GM13977 (cell line): ENCODE measurements at regions not wholly inside any gene's neighbourhood (a gene's known extent, or its start where the extent isn't known, plus 50 kb on each side); places are given as distances from the start of the nearest gene placed in this dataset.

Experiments used
- DNase-seq: peaks from one replicate; pipeline ENCODE4 v3.0.0; 2012; ENCODE audit warnings: low spot score
- in situ Hi-C: fragments of 300-500 bp; cut with MboI; formaldehyde crosslinking; loops from one replicate; pipeline ENCODE4 v1.12.0; 2022; ENCODE audit warnings: low sequenced_read_pairs, low pct_unique_long_range_greater_than_20kb, mixed read lengths, inconsistent platforms; ENCODE audit not compliant: unreplicated experiment
- TF ChIP-seq, protein P1 (sequence below): IDR thresholded peaks from 2 replicates; pipeline ENCODE4 v1.5.1; 2012; ENCODE audit warnings: mild to moderate bottlenecking, control low read depth; ENCODE audit not compliant: insufficient read depth; ENCODE audit errors: extremely low read depth, missing control alignments

DNA sequence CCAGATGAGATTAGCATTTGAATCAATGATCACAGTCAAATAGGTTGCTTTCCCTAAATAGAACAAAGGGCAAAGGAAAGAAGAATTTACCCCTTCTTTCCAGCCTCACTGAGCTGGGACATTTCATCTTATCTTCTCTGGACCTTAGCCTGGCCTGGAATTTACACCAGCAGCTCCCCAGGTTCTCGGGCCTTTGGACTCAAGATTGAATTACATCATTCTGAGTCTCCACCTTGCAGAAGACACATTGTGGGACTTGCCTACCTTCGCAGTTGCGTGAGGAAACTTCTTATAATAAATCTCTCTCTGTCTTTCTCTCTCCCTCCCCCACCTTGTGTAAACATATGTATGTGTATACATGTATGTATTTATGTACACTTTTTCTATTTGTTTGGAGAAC, 732.4 kb downstream of the IPMK start:
- TF ChIP-seq, protein P1, sequence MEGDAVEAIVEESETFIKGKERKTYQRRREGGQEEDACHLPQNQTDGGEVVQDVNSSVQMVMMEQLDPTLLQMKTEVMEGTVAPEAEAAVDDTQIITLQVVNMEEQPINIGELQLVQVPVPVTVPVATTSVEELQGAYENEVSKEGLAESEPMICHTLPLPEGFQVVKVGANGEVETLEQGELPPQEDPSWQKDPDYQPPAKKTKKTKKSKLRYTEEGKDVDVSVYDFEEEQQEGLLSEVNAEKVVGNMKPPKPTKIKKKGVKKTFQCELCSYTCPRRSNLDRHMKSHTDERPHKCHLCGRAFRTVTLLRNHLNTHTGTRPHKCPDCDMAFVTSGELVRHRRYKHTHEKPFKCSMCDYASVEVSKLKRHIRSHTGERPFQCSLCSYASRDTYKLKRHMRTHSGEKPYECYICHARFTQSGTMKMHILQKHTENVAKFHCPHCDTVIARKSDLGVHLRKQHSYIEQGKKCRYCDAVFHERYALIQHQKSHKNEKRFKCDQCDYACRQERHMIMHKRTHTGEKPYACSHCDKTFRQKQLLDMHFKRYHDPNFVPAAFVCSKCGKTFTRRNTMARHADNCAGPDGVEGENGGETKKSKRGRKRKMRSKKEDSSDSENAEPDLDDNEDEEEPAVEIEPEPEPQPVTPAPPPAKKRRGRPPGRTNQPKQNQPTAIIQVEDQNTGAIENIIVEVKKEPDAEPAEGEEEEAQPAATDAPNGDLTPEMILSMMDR, result no peak
- in situ Hi-C loops, result no loop called here
- DNase-seq, result no peak

DNA sequence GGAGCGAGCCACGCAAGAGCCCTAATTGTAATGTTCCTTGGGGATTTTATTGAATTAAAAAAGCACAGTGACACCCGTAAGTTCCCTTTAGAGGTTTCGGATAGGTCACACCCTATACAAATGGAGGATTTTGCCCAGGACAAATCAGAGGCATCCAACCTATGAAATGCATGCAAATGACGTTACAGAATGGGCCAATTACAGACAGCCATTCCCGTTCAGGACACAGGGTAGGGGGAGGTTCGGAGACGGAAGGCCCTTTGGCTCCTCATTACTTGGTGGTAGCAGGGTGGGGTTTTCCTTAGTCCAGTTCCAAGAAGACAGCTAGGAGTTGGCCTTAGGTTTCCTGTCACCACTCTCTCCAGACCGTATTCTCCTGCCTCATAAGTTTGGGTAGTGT, 754.1 kb downstream of the IPMK start:
- no peak for DNase-seq
- in situ Hi-C loops, result no loop called here
- TF ChIP-seq, protein P1, result no peak

GRCh38 chr10:57507788-57508187, 759.9 kb downstream of the IPMK start:
- in situ Hi-C loops, result no loop called here
- no peak for DNase-seq
- TF ChIP-seq, protein P1, result no peak

- TF ChIP-seq, protein P1, result no peak
- DNase-seq, result no peak
- in situ Hi-C loops, result no loop called here
Measured at GRCh38 chr10:57506414-57507094, 761.1 kb downstream of the IPMK start.

DNA sequence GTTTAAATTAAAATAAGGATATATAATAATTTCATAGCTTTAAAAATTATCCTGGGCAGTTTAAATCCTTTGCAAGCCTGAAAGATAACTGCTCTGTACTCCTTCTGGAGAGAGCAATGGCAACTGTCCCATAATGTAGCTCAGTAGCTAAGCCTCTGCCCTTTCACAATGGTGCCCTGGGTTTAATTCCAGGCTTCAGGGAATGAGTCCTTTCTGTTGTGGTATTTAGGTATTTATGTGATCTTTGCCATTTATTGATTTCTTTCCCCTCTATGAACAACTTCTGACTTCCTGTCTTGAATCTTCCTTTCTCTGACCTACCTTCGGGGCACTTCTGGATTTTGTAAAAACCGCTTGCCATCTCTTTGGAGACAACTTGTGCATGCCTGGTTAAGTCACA, 773.2 kb downstream of the IPMK start:
- DNase-seq, result no peak
- in situ Hi-C loops, result no loop called here
- TF ChIP-seq, protein P1, result no peak

DNA sequence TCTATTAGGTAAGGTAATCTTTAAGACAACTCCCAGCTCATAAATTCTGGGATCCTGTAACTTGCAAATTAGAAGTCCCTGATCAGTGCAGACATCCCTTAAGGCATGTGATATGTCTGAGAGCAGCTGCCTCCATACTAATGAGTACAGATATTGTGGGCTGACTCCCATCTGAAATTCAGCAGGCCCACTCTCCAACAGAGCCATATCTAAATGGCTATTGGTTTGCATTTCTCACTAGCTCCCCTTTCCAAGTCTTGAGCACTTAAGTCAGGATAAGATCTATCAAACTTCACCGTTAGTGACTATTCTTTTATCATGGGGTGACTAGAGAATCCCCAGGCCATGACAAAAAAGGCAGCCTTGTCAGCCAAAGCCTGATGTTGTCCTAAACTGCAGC, 785.4 kb downstream of the IPMK start:
- no peak for DNase-seq
- in situ Hi-C loops, result no loop called here
- TF ChIP-seq, protein P1, result no peak
